ENCODE measurements at regions not wholly inside any gene's neighbourhood (a gene's known extent, or its start where the extent isn't known, plus 50 kb on each side); places are given as distances from the start of the nearest gene placed in this dataset.
A peak's percentile ranks its signal among the peaks of the same experiment; 100 is the strongest.

GRCh38 chr13:40125336-40125735 lies 469.9 kb downstream of the COG6 start:
- Histone ChIP-seq H4K20me1 (ENCODE audit: low read depth, low read length) (no peaks in the 10 kb centered on the region), H3K27ac (ENCODE audit: low read depth, low read length) (peak overlapping the region; percentile 99), H3K4me2 (ENCODE audit: low read depth, low read length, poor library complexity, severe bottlenecking) (peak overlapping the region; percentile 74), H3K79me2 (ENCODE audit: insufficient read depth, low read length) (no peaks in the 10 kb centered on the region), H3K36me3 (ENCODE audit: low read length) (no peaks in the 10 kb centered on the region), H2AFZ (ENCODE audit: low read depth, low read length, severe bottlenecking) (no peak overlapping the region), H3K9me3 (ENCODE audit: insufficient read depth, low read length) (no peaks in the 10 kb centered on the region), H3K9ac (ENCODE audit: low read length) (peak overlapping the region; percentile 40), H3K9me2 (replicated peaks; ENCODE audit: insufficient read depth, low read length) (no peaks in the 10 kb centered on the region), H3K4me3 (ENCODE audit: insufficient read depth, low read length, poor library complexity, severe bottlenecking) (peak overlapping the region; percentile 39), H3F3A (ENCODE audit: insufficient read depth) (peaks cover 44% of the 10 kb centered on the region), H3K27me3 (ENCODE audit: low read length) (no peaks in the 10 kb centered on the region)
- TF ChIP-seq CTCF (IDR thresholded peaks at IDR 0.05; ENCODE audit: insufficient read depth, low read length, poor library complexity, severe bottlenecking) (no peak), EZH2phosphoT487 (conservative IDR thresholded peaks at IDR 0.05; ENCODE audit: low read length) (no peak)

GRCh38 chr13:40126306-40127085 lies 471.0 kb downstream of the COG6 start:
- TF ChIP-seq CTCF (IDR thresholded peaks at IDR 0.05; ENCODE audit: insufficient read depth, low read length, poor library complexity, severe bottlenecking) (no peak), EZH2phosphoT487 (conservative IDR thresholded peaks at IDR 0.05; ENCODE audit: low read length) (no peak)
- H3K9me3 ChIP-seq (ENCODE audit: insufficient read depth, low read length) = no peaks in the 10 kb centered on the region
- H4K20me1 ChIP-seq (ENCODE audit: low read depth, low read length) = no peaks in the 10 kb centered on the region
- H3K4me3 ChIP-seq (ENCODE audit: insufficient read depth, low read length, poor library complexity, severe bottlenecking) = peak overlapping the region; percentile 25
- H2AFZ ChIP-seq (ENCODE audit: low read depth, low read length, severe bottlenecking) = no peak overlapping the region
- peak overlapping the region; percentile 99 for H3K27ac ChIP-seq (ENCODE audit: low read depth, low read length)
- no peaks in the 10 kb centered on the region for H3K79me2 ChIP-seq (ENCODE audit: insufficient read depth, low read length)
- H3K9ac ChIP-seq (ENCODE audit: low read length) = peak overlapping the region; percentile 40
- peaks cover 44% of the 10 kb centered on the region for H3F3A ChIP-seq (ENCODE audit: insufficient read depth)
- no peaks in the 10 kb centered on the region for H3K9me2 ChIP-seq (replicated peaks; ENCODE audit: insufficient read depth, low read length)
- no peaks in the 10 kb centered on the region for H3K36me3 ChIP-seq (ENCODE audit: low read length)
- H3K27me3 ChIP-seq (ENCODE audit: low read length) = no peaks in the 10 kb centered on the region
- peak overlapping the region; percentile 74 for H3K4me2 ChIP-seq (ENCODE audit: low read depth, low read length, poor library complexity, severe bottlenecking)

- Histone ChIP-seq H3K27ac (ENCODE audit: low read depth, low read length) (peak overlapping the region; percentile 99), H3K4me3 (ENCODE audit: insufficient read depth, low read length, poor library complexity, severe bottlenecking) (peak overlapping the region; percentile 25), H3K9ac (ENCODE audit: low read length) (peak overlapping the region; percentile 47), H3K79me2 (ENCODE audit: insufficient read depth, low read length) (no peaks in the 10 kb centered on the region), H4K20me1 (ENCODE audit: low read depth, low read length) (no peaks in the 10 kb centered on the region), H3K9me2 (replicated peaks; ENCODE audit: insufficient read depth, low read length) (no peaks in the 10 kb centered on the region), H2AFZ (ENCODE audit: low read depth, low read length, severe bottlenecking) (no peak overlapping the region), H3K36me3 (ENCODE audit: low read length) (no peaks in the 10 kb centered on the region), H3K9me3 (ENCODE audit: insufficient read depth, low read length) (no peaks in the 10 kb centered on the region), H3K4me2 (ENCODE audit: low read depth, low read length, poor library complexity, severe bottlenecking) (peak overlapping the region; percentile 74), H3F3A (ENCODE audit: insufficient read depth) (peaks cover 44% of the 10 kb centered on the region), H3K27me3 (ENCODE audit: low read length) (no peaks in the 10 kb centered on the region)
- no peak for TF ChIP-seq CTCF (IDR thresholded peaks at IDR 0.05; ENCODE audit: insufficient read depth, low read length, poor library complexity, severe bottlenecking)
- no peak for TF ChIP-seq EZH2phosphoT487 (conservative IDR thresholded peaks at IDR 0.05; ENCODE audit: low read length)
Observed at GRCh38 chr13:40127476-40127875, 472.0 kb downstream of the COG6 start.

Measured in SU-DHL-6 (cell line).